ENCODE measurements at regions not wholly inside any gene's neighbourhood (a gene's known extent, or its start where the extent isn't known, plus 50 kb on each side); places are given as distances from the start of the nearest gene placed in this dataset.

GRCh38 chr17:71149607-71150006 lies 971.2 kb upstream of the SOX9 start:
- no peak overlapping the region for H3K27ac ChIP-seq
- TF ChIP-seq ZFX (IDR thresholded peaks at IDR 0.05) (no peak), CTCF (conservative IDR thresholded peaks at IDR 0.05) (no peak)

GRCh38 chr17:71157297-71157696 lies 963.5 kb upstream of the SOX9 start:
- H3K27ac ChIP-seq = no peak overlapping the region
- TF ChIP-seq ZFX (IDR thresholded peaks at IDR 0.05) = no peak
- TF ChIP-seq CTCF (conservative IDR thresholded peaks at IDR 0.05) = no peak

GRCh38 chr17:71158437-71158836 lies 962.4 kb upstream of the SOX9 start:
- H3K27ac ChIP-seq = no peak overlapping the region
- TF ChIP-seq ZFX (IDR thresholded peaks at IDR 0.05) = no peak
- TF ChIP-seq CTCF (conservative IDR thresholded peaks at IDR 0.05) = no peak

- H3K27ac ChIP-seq = no peak overlapping the region
- TF ChIP-seq CTCF (conservative IDR thresholded peaks at IDR 0.05) (no peak), ZFX (IDR thresholded peaks at IDR 0.05) (no peak)
Observed at GRCh38 chr17:71163121-71163812, 957.6 kb upstream of the SOX9 start.

- no peak for TF ChIP-seq ZFX (IDR thresholded peaks at IDR 0.05)
- no peak for TF ChIP-seq CTCF (conservative IDR thresholded peaks at IDR 0.05)
- H3K27ac ChIP-seq = no peak overlapping the region
Observed at GRCh38 chr17:71163813-71164122, 957.1 kb upstream of the SOX9 start.

- no peak for TF ChIP-seq CTCF (conservative IDR thresholded peaks at IDR 0.05)
- no peak for TF ChIP-seq ZFX (IDR thresholded peaks at IDR 0.05)
- H3K27ac ChIP-seq = no peak overlapping the region
Observed at GRCh38 chr17:71164561-71164960, 956.3 kb upstream of the SOX9 start.

- TF ChIP-seq CTCF (conservative IDR thresholded peaks at IDR 0.05) (no peak), ZFX (IDR thresholded peaks at IDR 0.05) (no peak)
- no peak overlapping the region for H3K27ac ChIP-seq
Observed at GRCh38 chr17:71166311-71166710, 954.5 kb upstream of the SOX9 start.
